H1 (cell line): ENCODE measurements at regions not wholly inside any gene's neighbourhood (a gene's known extent, or its start where the extent isn't known, plus 50 kb on each side); places are given as distances from the start of the nearest gene placed in this dataset.

Experiments
- CTBP2 ChIP-seq: IDR thresholded peaks from 2 replicates; pipeline ENCODE4 v1.7.0; 2011; ENCODE audit warnings: borderline replicate concordance, mild to moderate bottlenecking, moderate library complexity, mixed read lengths, low read length; ENCODE audit not compliant: insufficient read depth, insufficient read length
- NANOG ChIP-seq: IDR thresholded peaks from 2 replicates; pipeline ENCODE4 v1.6.1; 2011; ENCODE audit warnings: low read length, low read depth, mild to moderate bottlenecking, inconsistent platforms; ENCODE audit not compliant: insufficient read depth, poor library complexity, severe bottlenecking

- no peak for TF ChIP-seq CTBP2
- no peak for TF ChIP-seq NANOG
These were observed 81.0 kb downstream of the CEBPB start (continued) for GRCh38 chr20:50271612-50272011.
